ENCODE measurements at regions not wholly inside any gene's neighbourhood (a gene's known extent, or its start where the extent isn't known, plus 50 kb on each side); places are given as distances from the start of the nearest gene placed in this dataset.

DNA sequence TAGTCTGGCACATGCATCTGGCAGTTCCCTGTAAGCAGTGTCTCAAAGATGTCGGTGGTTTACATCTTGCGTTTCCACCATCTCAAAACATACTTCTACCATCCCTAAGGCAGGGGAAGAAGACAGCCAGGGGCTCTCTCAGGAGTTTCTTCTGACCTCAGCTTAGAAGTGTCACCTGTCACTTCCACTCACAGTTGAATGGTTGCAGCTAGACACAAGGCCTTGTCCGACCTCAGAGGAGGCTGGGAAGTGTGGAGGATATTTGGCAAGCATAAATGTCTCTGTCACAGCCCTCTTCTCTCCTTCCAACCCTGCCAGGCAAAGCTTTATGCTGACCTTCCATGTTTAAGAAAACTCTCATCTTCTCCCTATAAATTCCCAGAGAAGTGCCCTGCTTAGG, 193.3 kb downstream of the HERPUD2 start:
- no peak for DNase-seq
- no peak overlapping the region for H3K27ac ChIP-seq (ENCODE audit: low read length)
- H3K36me3 ChIP-seq (ENCODE audit: control insufficient read depth, insufficient read depth, low read length), result no peaks in the 10 kb centered on the region
- no CpG with 5 or more reads among the region's 3 CpGs for WGBS (ENCODE audit: insufficient coverage)
- H3K4me1 ChIP-seq (ENCODE audit: control insufficient read depth, insufficient read depth, low read length), result no peaks in the 10 kb centered on the region
- no peak overlapping the region for H3K4me3 ChIP-seq (ENCODE audit: low read length)
- no peaks in the 10 kb centered on the region for H3K27me3 ChIP-seq (ENCODE audit: control insufficient read depth, insufficient read depth, low read length)
- no peaks in the 10 kb centered on the region for H3K9me3 ChIP-seq (replicated peaks; ENCODE audit: control insufficient read depth, low read depth, low read length)

- Histone ChIP-seq H3K4me1 (ENCODE audit: control insufficient read depth, insufficient read depth, low read length) (no peaks in the 10 kb centered on the region), H3K27me3 (ENCODE audit: control insufficient read depth, insufficient read depth, low read length) (no peaks in the 10 kb centered on the region), H3K4me3 (ENCODE audit: low read length) (no peak overlapping the region), H3K36me3 (ENCODE audit: control insufficient read depth, insufficient read depth, low read length) (no peaks in the 10 kb centered on the region), H3K27ac (ENCODE audit: low read length) (no peak overlapping the region), H3K9me3 (replicated peaks; ENCODE audit: control insufficient read depth, low read depth, low read length) (no peaks in the 10 kb centered on the region)
- no peak for DNase-seq
- WGBS (ENCODE audit: insufficient coverage), result 55% methylated on average over 5 of the region's 5 CpGs
Observed at GRCh38 chr7:35499226-35499625, 195.7 kb downstream of the HERPUD2 start.

DNA sequence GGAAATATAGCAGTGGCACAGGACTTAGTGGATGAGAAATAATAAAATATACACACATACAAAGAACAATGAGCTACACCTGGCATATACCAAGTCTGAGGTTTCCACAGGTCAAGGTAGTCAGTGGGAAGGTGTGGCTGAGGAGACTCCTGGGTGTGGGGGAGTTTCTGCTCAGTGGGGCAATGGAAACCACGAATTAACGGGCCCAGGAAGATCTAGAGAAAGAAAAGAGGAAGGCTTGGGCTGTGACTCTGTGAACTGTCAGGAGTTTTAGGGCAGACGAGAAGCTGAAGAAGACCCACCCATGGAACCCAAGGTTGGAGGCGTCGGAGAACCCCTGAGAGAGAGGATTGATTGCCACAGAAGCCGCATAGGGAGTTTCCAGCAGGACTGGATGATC, 196.5 kb downstream of the HERPUD2 start:
- WGBS (ENCODE audit: insufficient coverage), result 78% methylated on average over 6 of the region's 6 CpGs
- Histone ChIP-seq H3K27me3 (ENCODE audit: control insufficient read depth, insufficient read depth, low read length) (no peaks in the 10 kb centered on the region), H3K27ac (ENCODE audit: low read length) (no peak overlapping the region), H3K4me1 (ENCODE audit: control insufficient read depth, insufficient read depth, low read length) (no peaks in the 10 kb centered on the region), H3K36me3 (ENCODE audit: control insufficient read depth, insufficient read depth, low read length) (no peaks in the 10 kb centered on the region), H3K9me3 (replicated peaks; ENCODE audit: control insufficient read depth, low read depth, low read length) (no peaks in the 10 kb centered on the region), H3K4me3 (ENCODE audit: low read length) (no peak overlapping the region)
- no peak for DNase-seq

GRCh38 chr7:35495844-35496243, 199.1 kb downstream of the HERPUD2 start:
- WGBS (ENCODE audit: insufficient coverage), result no CpG with 5 or more reads among the region's 3 CpGs
- H3K4me1 ChIP-seq (ENCODE audit: control insufficient read depth, insufficient read depth, low read length), result no peaks in the 10 kb centered on the region
- H3K36me3 ChIP-seq (ENCODE audit: control insufficient read depth, insufficient read depth, low read length), result no peaks in the 10 kb centered on the region
- no peak overlapping the region for H3K4me3 ChIP-seq (ENCODE audit: low read length)
- no peaks in the 10 kb centered on the region for H3K9me3 ChIP-seq (replicated peaks; ENCODE audit: control insufficient read depth, low read depth, low read length)
- no peaks in the 10 kb centered on the region for H3K27me3 ChIP-seq (ENCODE audit: control insufficient read depth, insufficient read depth, low read length)
- H3K27ac ChIP-seq (ENCODE audit: low read length), result no peak overlapping the region
- DNase-seq, result no peak

GRCh38 chr7:35495377-35495776, 199.6 kb downstream of the HERPUD2 start:
- no peak overlapping the region for H3K27ac ChIP-seq (ENCODE audit: low read length)
- WGBS (ENCODE audit: insufficient coverage), result no CpG with 5 or more reads among the region's 2 CpGs
- no peak for DNase-seq
- no peaks in the 10 kb centered on the region for H3K9me3 ChIP-seq (replicated peaks; ENCODE audit: control insufficient read depth, low read depth, low read length)
- H3K4me1 ChIP-seq (ENCODE audit: control insufficient read depth, insufficient read depth, low read length), result no peaks in the 10 kb centered on the region
- no peaks in the 10 kb centered on the region for H3K27me3 ChIP-seq (ENCODE audit: control insufficient read depth, insufficient read depth, low read length)
- H3K4me3 ChIP-seq (ENCODE audit: low read length), result no peak overlapping the region
- H3K36me3 ChIP-seq (ENCODE audit: control insufficient read depth, insufficient read depth, low read length), result no peaks in the 10 kb centered on the region

GRCh38 chr7:35494407-35494806, 200.5 kb downstream of the HERPUD2 start:
- H3K9me3 ChIP-seq (replicated peaks; ENCODE audit: control insufficient read depth, low read depth, low read length), result no peaks in the 10 kb centered on the region
- no peaks in the 10 kb centered on the region for H3K27me3 ChIP-seq (ENCODE audit: control insufficient read depth, insufficient read depth, low read length)
- no peak for DNase-seq
- WGBS (ENCODE audit: insufficient coverage), result 40% methylated on average over 1 of the region's 3 CpGs
- H3K4me1 ChIP-seq (ENCODE audit: control insufficient read depth, insufficient read depth, low read length), result no peaks in the 10 kb centered on the region
- H3K4me3 ChIP-seq (ENCODE audit: low read length), result no peak overlapping the region
- H3K36me3 ChIP-seq (ENCODE audit: control insufficient read depth, insufficient read depth, low read length), result no peaks in the 10 kb centered on the region
- H3K27ac ChIP-seq (ENCODE audit: low read length), result no peak overlapping the region

DNA sequence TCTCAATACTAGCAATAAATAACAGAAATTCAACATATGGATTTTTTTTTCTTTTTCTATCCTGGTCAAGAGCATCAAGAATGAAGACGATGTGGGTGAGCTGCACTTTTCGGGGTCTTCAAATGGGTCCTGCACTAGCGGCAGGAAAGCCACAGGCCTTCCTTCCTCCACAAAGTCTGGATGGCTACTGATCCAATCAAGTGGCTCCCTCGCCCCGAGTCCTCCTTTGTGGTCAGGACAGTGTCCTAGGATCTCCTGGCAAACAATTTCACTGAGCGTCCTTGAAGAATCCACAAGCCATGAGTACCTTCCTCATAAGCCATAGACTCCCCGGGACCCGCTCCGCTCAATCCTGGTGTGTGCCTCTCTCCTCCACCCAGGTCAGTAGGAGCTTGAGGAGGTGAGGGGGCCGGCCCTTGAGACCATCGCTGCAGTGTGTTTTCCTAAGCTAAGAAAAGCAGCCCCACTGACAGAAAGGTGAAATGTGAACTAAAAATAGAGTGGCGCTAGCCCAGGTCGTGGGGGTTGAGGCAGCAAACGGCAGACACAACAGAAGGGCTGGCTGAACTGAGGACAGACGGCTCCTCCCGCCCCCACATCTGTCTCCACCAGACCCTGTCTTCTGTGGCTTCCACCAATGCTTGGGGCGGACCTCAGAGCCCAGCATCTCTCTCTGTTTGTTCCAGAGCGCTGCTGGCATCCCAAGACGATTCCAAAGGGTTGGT, 202.3 kb downstream of the HERPUD2 start:
- H3K9me3 ChIP-seq (replicated peaks; ENCODE audit: control insufficient read depth, low read depth, low read length), result no peaks in the 10 kb centered on the region
- WGBS (ENCODE audit: insufficient coverage), result 77% methylated on average over 12 of the region's 19 CpGs

DNA sequence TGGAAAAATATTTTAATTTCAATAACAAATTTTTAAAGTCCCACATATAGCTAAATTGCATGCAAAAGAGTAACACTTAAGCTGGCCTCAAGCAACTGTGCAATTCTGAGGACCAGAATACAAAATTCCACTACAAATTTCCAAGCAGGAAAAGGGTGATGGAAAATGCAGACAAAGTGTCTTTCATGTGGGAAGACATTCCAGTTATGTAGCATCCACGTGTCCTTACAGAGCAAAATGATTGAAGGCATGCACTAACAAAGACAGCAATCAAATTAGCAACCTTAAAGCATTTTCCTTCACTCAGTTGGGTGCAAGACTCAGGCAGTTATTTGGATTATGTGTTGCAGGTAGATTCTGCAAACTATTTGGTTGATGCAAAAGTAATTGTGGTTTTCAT, 203.7 kb downstream of the HERPUD2 start:
- no CpG with 5 or more reads among the region's 1 CpG for WGBS (ENCODE audit: insufficient coverage)
- Histone ChIP-seq H3K27ac (ENCODE audit: low read length) (no peak overlapping the region), H3K27me3 (ENCODE audit: control insufficient read depth, insufficient read depth, low read length) (no peaks in the 10 kb centered on the region), H3K4me3 (ENCODE audit: low read length) (no peak overlapping the region), H3K9me3 (replicated peaks; ENCODE audit: control insufficient read depth, low read depth, low read length) (no peaks in the 10 kb centered on the region), H3K36me3 (ENCODE audit: control insufficient read depth, insufficient read depth, low read length) (no peaks in the 10 kb centered on the region), H3K4me1 (ENCODE audit: control insufficient read depth, insufficient read depth, low read length) (peaks cover 2% of the 10 kb centered on the region)
- no peak for DNase-seq

More for the DNA sequence above, 202.3 kb downstream of the HERPUD2 start:
- peaks cover 2% of the 10 kb centered on the region for H3K4me1 ChIP-seq (ENCODE audit: control insufficient read depth, insufficient read depth, low read length)
- no peaks in the 10 kb centered on the region for H3K36me3 ChIP-seq (ENCODE audit: control insufficient read depth, insufficient read depth, low read length)
- DNase-seq, result no peak
- no peak overlapping the region for H3K27ac ChIP-seq (ENCODE audit: low read length)
- H3K4me3 ChIP-seq (ENCODE audit: low read length), result no peak overlapping the region
- H3K27me3 ChIP-seq (ENCODE audit: control insufficient read depth, insufficient read depth, low read length), result no peaks in the 10 kb centered on the region

DNA sequence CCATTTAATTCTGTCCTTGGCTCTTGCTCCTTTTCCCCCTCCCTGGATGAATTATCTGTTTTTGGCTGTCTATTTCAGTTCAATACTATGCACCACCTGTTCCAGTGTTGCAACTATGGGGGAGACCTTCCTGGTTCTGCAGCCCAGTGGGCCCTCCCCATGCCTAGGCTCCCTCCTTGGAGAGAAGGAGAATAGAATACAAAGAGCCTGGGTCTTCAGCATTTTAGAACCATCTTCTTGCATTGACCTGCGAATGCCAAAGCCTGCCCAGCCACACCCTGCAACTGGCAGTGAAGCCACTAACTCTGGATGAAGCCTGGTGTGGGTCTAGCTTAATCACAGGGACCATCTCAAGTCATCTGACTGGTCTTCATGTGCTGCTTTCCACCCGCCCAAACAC, 207.1 kb downstream of the HERPUD2 start:
- Histone ChIP-seq H3K9me3 (replicated peaks; ENCODE audit: control insufficient read depth, low read depth, low read length) (no peaks in the 10 kb centered on the region), H3K4me1 (ENCODE audit: control insufficient read depth, insufficient read depth, low read length) (peaks cover 2% of the 10 kb centered on the region), H3K36me3 (ENCODE audit: control insufficient read depth, insufficient read depth, low read length) (no peaks in the 10 kb centered on the region), H3K27me3 (ENCODE audit: control insufficient read depth, insufficient read depth, low read length) (no peaks in the 10 kb centered on the region), H3K4me3 (ENCODE audit: low read length) (no peak overlapping the region), H3K27ac (ENCODE audit: low read length) (no peak overlapping the region)
- no peak for DNase-seq
- 79% methylated on average over 2 of the region's 2 CpGs for WGBS (ENCODE audit: insufficient coverage)

GRCh38 chr7:35487402-35487801, 207.5 kb downstream of the HERPUD2 start:
- Histone ChIP-seq H3K36me3 (ENCODE audit: control insufficient read depth, insufficient read depth, low read length) (no peaks in the 10 kb centered on the region), H3K27me3 (ENCODE audit: control insufficient read depth, insufficient read depth, low read length) (no peaks in the 10 kb centered on the region), H3K4me3 (ENCODE audit: low read length) (no peak overlapping the region), H3K9me3 (replicated peaks; ENCODE audit: control insufficient read depth, low read depth, low read length) (no peaks in the 10 kb centered on the region), H3K4me1 (ENCODE audit: control insufficient read depth, insufficient read depth, low read length) (peaks cover 2% of the 10 kb centered on the region), H3K27ac (ENCODE audit: low read length) (no peak overlapping the region)
- WGBS (ENCODE audit: insufficient coverage), result 83% methylated on average over 1 of the region's 6 CpGs
- no peak for DNase-seq

DNA sequence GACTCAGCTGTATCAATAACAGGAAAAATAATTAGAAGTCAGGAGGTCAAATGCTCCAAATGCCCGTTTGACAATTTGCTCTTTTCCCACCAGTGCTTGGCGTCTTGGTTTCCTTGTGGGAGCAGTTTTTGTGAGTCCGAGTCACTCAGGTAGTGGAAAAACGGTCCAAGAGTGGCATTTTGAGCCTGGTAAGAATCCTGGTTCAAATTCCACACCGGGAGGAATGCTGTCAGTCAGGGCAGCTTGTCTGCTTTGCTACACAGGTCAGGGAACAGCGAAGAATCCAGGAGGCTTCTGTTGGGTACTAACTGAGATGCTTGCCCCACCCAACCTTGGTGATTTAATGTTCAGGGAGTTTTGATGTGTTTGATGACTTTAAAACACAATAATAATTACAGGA, 209.5 kb downstream of the HERPUD2 start:
- H3K4me3 ChIP-seq (ENCODE audit: low read length), result no peak overlapping the region
- no peak for DNase-seq
- no peak overlapping the region for H3K27ac ChIP-seq (ENCODE audit: low read length)
- H3K4me1 ChIP-seq (ENCODE audit: control insufficient read depth, insufficient read depth, low read length), result peaks cover 2% of the 10 kb centered on the region
- 43% methylated on average over 5 of the region's 6 CpGs for WGBS (ENCODE audit: insufficient coverage)
- no peaks in the 10 kb centered on the region for H3K36me3 ChIP-seq (ENCODE audit: control insufficient read depth, insufficient read depth, low read length)
- H3K9me3 ChIP-seq (replicated peaks; ENCODE audit: control insufficient read depth, low read depth, low read length), result no peaks in the 10 kb centered on the region
- no peaks in the 10 kb centered on the region for H3K27me3 ChIP-seq (ENCODE audit: control insufficient read depth, insufficient read depth, low read length)
